ENCODE measurements at regions not wholly inside any gene's neighbourhood (a gene's known extent, or its start where the extent isn't known, plus 50 kb on each side); places are given as distances from the start of the nearest gene placed in this dataset.

GRCh38 chr7:9719721-9720120 is 1254.0 kb upstream of the PHF14 start:
- TF ChIP-seq CTCF (IDR thresholded peaks at IDR 0.05; ENCODE audit: low read depth, low read length) (no peak), EZH2phosphoT487 (IDR thresholded peaks at IDR 0.05; ENCODE audit: low read depth) (no peak)

Measured in OCI-LY3 (cell line).